PC-9 (cell line): ENCODE measurements at regions not wholly inside any gene's neighbourhood (a gene's known extent, or its start where the extent isn't known, plus 50 kb on each side); places are given as distances from the start of the nearest gene placed in this dataset.
A peak's percentile ranks its signal among the peaks of the same experiment; 100 is the strongest.

ENCODE experiments used
- BruUV-seq: library from RNA; stranded (reverse); fragments of 400-500 nt; replicated peaks from 2 replicates; lab custom pipeline; 2021; lab: Mats Ljungman, UMichigan
- CTCF ChIA-PET: fragments of 300-600 bp; sonication (Branson Sonifier 250); formaldehyde crosslinking; loops from one replicate; lab custom pipeline; 2022; ENCODE audit warnings: antibody characterized with exemption; lab: Charles Lee
- POLR2A ChIA-PET: fragments of 300-600 bp; sonication (Branson Sonifier 250); formaldehyde crosslinking; loops from one replicate; lab custom pipeline; 2022; ENCODE audit warnings: antibody characterized with exemption; ENCODE audit not compliant: unreplicated experiment; lab: Charles Lee
- DNase-seq, 2 experiments: peaks; one replicate each; pipeline versions ENCODE4 v3.0.0 to v3.0.0-alpha.2; 2015 to 2022; ENCODE audit warnings: mixed read lengths in 1 of 2
- H2AFZ ChIP-seq: fragments of 200-600 bp; sonication (generic); 2 replicates; pipeline ENCODE4 v1.8.1; 2017; ENCODE audit warnings: antibody characterized with exemption
- H3F3A ChIP-seq: fragments of 200-600 bp; sonication (generic); 2 replicates; pipeline ENCODE4 v1.8.1; 2017; ENCODE audit warnings: antibody characterized with exemption, mild to moderate bottlenecking, low read depth; ENCODE audit not compliant: insufficient read depth
- H3K27ac ChIP-seq: fragments of 200-600 bp; sonication (generic); 2 replicates; pipeline ENCODE4 v1.6.1; 2016; ENCODE audit warnings: mixed run types
- H3K27me3 ChIP-seq: fragments of 200-600 bp; sonication (generic); 2 replicates; pipeline ENCODE4 v1.6.1; 2016; ENCODE audit warnings: low read depth, mixed run types; ENCODE audit not compliant: insufficient read depth
- H3K36me3 ChIP-seq: fragments of 200-600 bp; sonication (generic); 2 replicates; pipeline ENCODE4 v1.6.1; 2016; ENCODE audit warnings: low read depth, mixed run types
- H3K4me1 ChIP-seq: fragments of 200-600 bp; sonication (generic); replicated peaks from 2 replicates; pipeline ENCODE4 v1.6.1; 2016; ENCODE audit warnings: mixed run types; ENCODE audit not compliant: insufficient read depth
- H3K4me2 ChIP-seq: fragments of 200-600 bp; sonication (generic); 2 replicates; pipeline ENCODE4 v1.6.1; 2017; ENCODE audit warnings: mixed run types
- H3K4me3 ChIP-seq: fragments of 200-600 bp; sonication (generic); 2 replicates; pipeline ENCODE4 v1.6.1; 2016; ENCODE audit warnings: mixed run types
- H3K79me2 ChIP-seq: fragments of 200-600 bp; sonication (generic); 2 replicates; pipeline ENCODE4 v1.6.1; 2017; ENCODE audit warnings: low read depth, mixed run types
- H3K9me2 ChIP-seq: fragments of 200-600 bp; sonication (generic); 2 replicates; pipeline ENCODE4 v1.8.1; 2017; ENCODE audit warnings: mild to moderate bottlenecking; ENCODE audit not compliant: insufficient read depth
- H3K9me3 ChIP-seq: fragments of 200-600 bp; sonication (generic); 2 replicates; pipeline ENCODE4 v1.8.1; 2016; ENCODE audit warnings: low read depth; ENCODE audit not compliant: insufficient read depth
- H4K20me1 ChIP-seq: fragments of 200-600 bp; sonication (generic); 2 replicates; pipeline ENCODE4 v1.8.1; 2017; ENCODE audit not compliant: insufficient read depth
- CTCF ChIP-seq: fragments of 200-600 bp; sonication (generic); conservative IDR thresholded peaks from 2 replicates; pipeline ENCODE4 v1.6.1; 2017; ENCODE audit warnings: mixed run types, antibody characterized with exemption, mild to moderate bottlenecking, moderate library complexity
- EZH2 ChIP-seq: fragments of 200-600 bp; sonication (generic); IDR thresholded peaks from 2 replicates; pipeline ENCODE4 v1.8.0; 2017; ENCODE audit warnings: antibody characterized with exemption, low read depth
- intact Hi-C: fragments of 100-400 bp; cut with micrococcal nuclease; formaldehyde crosslinking; loops from one replicate; pipeline ENCODE4 v1.10.0; 2022; ENCODE audit not compliant: unreplicated experiment

DNA sequence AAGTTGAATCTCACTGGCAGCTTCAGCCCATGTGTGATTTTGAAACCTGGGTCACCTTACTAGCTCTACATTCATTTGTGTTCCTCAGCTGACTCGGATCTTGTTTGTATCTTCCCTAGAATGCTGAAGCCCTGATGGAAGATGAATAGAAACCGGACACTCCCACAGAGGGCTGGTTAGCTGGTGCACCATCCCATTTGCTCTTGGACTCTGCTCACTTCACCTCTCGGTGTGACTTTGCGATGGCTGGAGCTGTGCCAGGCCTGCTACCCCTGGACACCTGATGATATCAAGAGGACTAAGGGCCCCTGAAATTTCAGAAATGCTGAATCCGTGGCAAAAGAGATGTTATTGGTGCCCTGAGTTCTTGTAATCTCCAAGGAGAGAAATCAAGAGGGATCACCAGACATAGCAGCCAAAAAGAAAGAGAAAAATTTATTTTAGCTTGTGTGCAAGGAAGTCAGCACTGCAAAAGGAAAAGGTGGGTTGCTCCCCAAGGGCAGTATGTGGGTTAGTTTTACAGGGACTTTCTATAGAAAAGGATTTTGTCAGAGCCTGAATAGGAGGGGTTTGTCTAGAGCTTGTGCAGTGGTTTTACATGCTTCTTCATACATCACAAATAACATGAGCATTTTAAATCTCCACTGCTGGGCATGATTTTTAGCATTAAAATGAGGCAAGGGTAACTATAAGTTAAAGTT lies 426.3 kb upstream of the NOX3 start:
- DNase-seq = no peak
- H3K4me3 ChIP-seq = no peak overlapping the region
- H3K4me2 ChIP-seq = no peak overlapping the region
- H3K4me1 ChIP-seq = peaks cover 20% of the 10 kb centered on the region
- CTCF ChIA-PET = no interaction called here
- H3K79me2 ChIP-seq = no peaks in the 10 kb centered on the region
- H3K9me2 ChIP-seq = no peaks in the 10 kb centered on the region
- H4K20me1 ChIP-seq = no peaks in the 10 kb centered on the region
- no peaks in the 10 kb centered on the region for H3K36me3 ChIP-seq
- intact Hi-C loops = no loop called here
- H2AFZ ChIP-seq = no peak overlapping the region
- TF ChIP-seq EZH2 (no peak), CTCF (no peak)
- H3K27ac ChIP-seq = no peak overlapping the region
- no TSS peak for BruUV-seq
- H3K27me3 ChIP-seq = no peaks in the 10 kb centered on the region
- no peaks in the 10 kb centered on the region for H3F3A ChIP-seq
- POLR2A ChIA-PET = no interaction called here
- no peaks in the 10 kb centered on the region for H3K9me3 ChIP-seq

- H2AFZ ChIP-seq = no peak overlapping the region
- no peaks in the 10 kb centered on the region for H3K9me2 ChIP-seq
- intact Hi-C loops = no loop called here
- peaks cover 20% of the 10 kb centered on the region for H3K4me1 ChIP-seq
- H3K36me3 ChIP-seq = no peaks in the 10 kb centered on the region
- no peaks in the 10 kb centered on the region for H3K9me3 ChIP-seq
- ChIA-PET CTCF (no interaction called here), POLR2A (interaction anchor here (0.7 kb wide), 1 partner anchor 10 kb away, joined by 7 read pairs; no protein-coding TSS in a partner anchor)
- BruUV-seq = no TSS peak
- DNase-seq = peak; percentile 8 to 58
- H3K79me2 ChIP-seq = no peaks in the 10 kb centered on the region
- no peak overlapping the region for H3K27ac ChIP-seq
- H3K27me3 ChIP-seq = no peaks in the 10 kb centered on the region
- no peak for TF ChIP-seq EZH2
- no peak for TF ChIP-seq CTCF
- H4K20me1 ChIP-seq = no peaks in the 10 kb centered on the region
- H3F3A ChIP-seq = no peaks in the 10 kb centered on the region
- peak overlapping the region; percentile 20; the same call in 1 of the 2 replicates for H3K4me2 ChIP-seq
- H3K4me3 ChIP-seq = no peak overlapping the region
Observed at GRCh38 chr6:155880900-155881299, 425.3 kb upstream of the NOX3 start.

DNA sequence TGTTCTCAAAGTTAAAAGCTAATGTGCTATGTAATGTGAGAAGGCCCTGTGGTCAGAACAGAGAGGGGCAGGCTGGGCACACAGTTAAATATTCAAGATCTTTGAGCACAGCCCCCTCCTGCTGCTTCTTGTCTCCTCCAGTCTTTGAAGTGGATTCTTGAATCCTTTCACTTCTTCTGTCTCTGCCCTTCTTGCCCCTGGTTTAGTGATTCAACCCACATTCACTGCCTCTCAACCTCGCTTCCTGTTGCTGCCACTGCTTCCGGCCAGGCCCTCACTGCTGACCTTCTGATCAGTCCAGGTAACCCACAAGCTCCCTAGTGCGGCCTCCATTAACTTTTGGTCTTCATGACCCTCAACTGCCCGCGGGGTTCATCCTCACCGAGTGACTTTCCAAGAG lies 417.3 kb upstream of the NOX3 start:
- H3K27ac ChIP-seq = no peak overlapping the region
- TF ChIP-seq EZH2 = no peak
- TF ChIP-seq CTCF = no peak
- H4K20me1 ChIP-seq = no peaks in the 10 kb centered on the region
- H3K9me3 ChIP-seq = no peaks in the 10 kb centered on the region
- no peak overlapping the region for H2AFZ ChIP-seq
- no peaks in the 10 kb centered on the region for H3K79me2 ChIP-seq
- H3K36me3 ChIP-seq = no peaks in the 10 kb centered on the region
- no peak for DNase-seq
- CTCF ChIA-PET = no interaction called here
- POLR2A ChIA-PET = no interaction called here
- intact Hi-C loops = no loop called here
- no TSS peak for BruUV-seq
- H3K4me3 ChIP-seq = no peak overlapping the region
- H3F3A ChIP-seq = no peaks in the 10 kb centered on the region
- no peaks in the 10 kb centered on the region for H3K9me2 ChIP-seq
- no peak overlapping the region for H3K4me2 ChIP-seq
- H3K27me3 ChIP-seq = no peaks in the 10 kb centered on the region
- H3K4me1 ChIP-seq = no peaks in the 10 kb centered on the region
